Muscle of arm (tissue), 1 donor: ENCODE measurements at regions not wholly inside any gene's neighbourhood (a gene's known extent, or its start where the extent isn't known, plus 50 kb on each side); places are given as distances from the start of the nearest gene placed in this dataset.

ENCODE experiments used
- DNase-seq: peaks from one replicate; pipeline ENCODE4 v3.0.0-alpha.2; 2013

GRCh38 chr20:57946559-57947315, 236.9 kb upstream of the PMEPA1 start:
- no peak for DNase-seq

GRCh38 chr20:57944988-57945387, 235.2 kb upstream of the PMEPA1 start:
- no peak for DNase-seq

- no peak for DNase-seq
These were observed 234.1 kb upstream of the PMEPA1 start for GRCh38 chr20:57943950-57944349.

- DNase-seq, result no peak
These were observed 233.5 kb upstream of the PMEPA1 start for GRCh38 chr20:57943291-57943690.

- no peak for DNase-seq
These were observed 232.0 kb upstream of the PMEPA1 start for GRCh38 chr20:57941604-57942381.

- DNase-seq, result no peak
These were observed 231.2 kb upstream of the PMEPA1 start for GRCh38 chr20:57940868-57941522.

GRCh38 chr20:57940376-57940775, 230.6 kb upstream of the PMEPA1 start:
- no peak for DNase-seq

- DNase-seq, result no peak
These were observed 229.7 kb upstream of the PMEPA1 start for GRCh38 chr20:57939499-57939898.

GRCh38 chr20:57938158-57939108, 228.6 kb upstream of the PMEPA1 start:
- DNase-seq, result no peak

GRCh38 chr20:57936636-57937385, 227.0 kb upstream of the PMEPA1 start:
- no peak for DNase-seq

GRCh38 chr20:57934913-57935312, 225.1 kb upstream of the PMEPA1 start:
- DNase-seq, result no peak

- no peak for DNase-seq
These were observed 224.4 kb upstream of the PMEPA1 start for GRCh38 chr20:57934007-57934805.

GRCh38 chr20:57932227-57932864, 222.5 kb upstream of the PMEPA1 start:
- no peak for DNase-seq

- no peak for DNase-seq
These were observed 220.5 kb upstream of the PMEPA1 start for GRCh38 chr20:57930351-57930750.

- no peak for DNase-seq
These were observed 218.6 kb upstream of the PMEPA1 start for GRCh38 chr20:57928181-57928967.

GRCh38 chr20:57927376-57927775, 217.6 kb upstream of the PMEPA1 start:
- DNase-seq, result no peak

- no peak for DNase-seq
These were observed 212.9 kb upstream of the PMEPA1 start for GRCh38 chr20:57922706-57923105.

- DNase-seq, result no peak
These were observed 212.3 kb upstream of the PMEPA1 start for GRCh38 chr20:57922083-57922482.

GRCh38 chr20:57921676-57922075, 211.9 kb upstream of the PMEPA1 start:
- DNase-seq, result no peak
